HG02852 (cell line): ENCODE measurements at regions not wholly inside any gene's neighbourhood (a gene's known extent, or its start where the extent isn't known, plus 50 kb on each side); places are given as distances from the start of the nearest gene placed in this dataset.
A peak's percentile ranks its signal among the peaks of the same experiment; 100 is the strongest.
"Not testable (repeated sequence)": the region's sequence is repeated elsewhere in the genome, so short reads cannot be mapped to it uniquely, and the experiment has no call there.

Experiments
- ATAC-seq: cut with Tn5 transposase; IDR thresholded peaks from one replicate; pipeline ENCODE4 v1.9.1; 2021; ENCODE audit warnings: mild to moderate bottlenecking, moderate library complexity; ENCODE audit not compliant: unreplicated experiment

GRCh38 chr7:113267885-113268284 lies 149.5 kb upstream of the SMIM30 start:
- no peak for ATAC-seq

GRCh38 chr7:113267271-113267670 lies 148.9 kb upstream of the SMIM30 start:
- peak; percentile 85 for ATAC-seq

DNA sequence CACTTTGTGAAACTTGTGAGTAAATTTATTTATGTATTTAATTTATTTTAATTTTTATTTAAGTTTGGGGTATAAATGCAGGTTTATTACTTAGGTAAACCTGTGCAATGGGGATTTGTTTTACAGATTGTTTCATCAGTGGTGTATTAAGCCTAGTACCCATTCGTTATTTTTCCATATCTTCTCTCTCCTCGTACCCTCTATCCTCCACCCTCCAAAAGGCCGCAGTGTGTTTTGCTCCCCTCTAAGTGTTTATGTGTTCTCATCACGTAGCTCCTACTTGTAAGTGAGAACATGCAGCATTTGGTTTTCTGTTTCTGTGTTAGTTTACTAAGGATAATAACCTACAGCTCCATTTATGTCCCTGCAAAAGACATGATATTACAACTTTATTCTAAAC lies 145.4 kb upstream of the SMIM30 start:
- no peak for ATAC-seq

DNA sequence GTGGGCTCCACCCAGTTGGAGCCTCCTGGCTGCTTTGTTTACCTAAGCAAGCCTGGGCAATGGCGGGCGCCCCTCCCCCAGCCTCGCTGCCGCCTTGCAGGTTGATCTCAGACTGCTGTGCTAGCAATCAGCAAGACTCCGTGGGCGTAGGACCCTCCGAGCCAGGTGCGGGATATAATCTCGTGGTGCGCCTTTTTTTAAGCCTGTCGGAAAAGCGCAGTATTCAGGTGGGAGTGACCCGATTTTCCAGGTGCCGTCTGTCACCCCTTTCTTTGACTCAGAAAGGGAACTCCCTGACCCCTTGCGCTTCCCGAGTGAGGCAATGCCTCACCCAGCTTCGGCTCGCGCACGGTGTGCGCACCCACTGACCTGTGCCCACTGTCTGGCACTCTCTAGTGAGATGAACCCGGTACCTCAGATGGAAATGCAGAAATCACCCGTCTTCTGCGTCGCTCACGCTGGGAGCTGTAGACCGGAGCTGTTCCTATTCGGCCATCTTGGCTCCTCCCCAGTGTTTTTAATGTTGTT lies 144.9 kb upstream of the SMIM30 start:
- not testable (repeated sequence) for ATAC-seq

DNA sequence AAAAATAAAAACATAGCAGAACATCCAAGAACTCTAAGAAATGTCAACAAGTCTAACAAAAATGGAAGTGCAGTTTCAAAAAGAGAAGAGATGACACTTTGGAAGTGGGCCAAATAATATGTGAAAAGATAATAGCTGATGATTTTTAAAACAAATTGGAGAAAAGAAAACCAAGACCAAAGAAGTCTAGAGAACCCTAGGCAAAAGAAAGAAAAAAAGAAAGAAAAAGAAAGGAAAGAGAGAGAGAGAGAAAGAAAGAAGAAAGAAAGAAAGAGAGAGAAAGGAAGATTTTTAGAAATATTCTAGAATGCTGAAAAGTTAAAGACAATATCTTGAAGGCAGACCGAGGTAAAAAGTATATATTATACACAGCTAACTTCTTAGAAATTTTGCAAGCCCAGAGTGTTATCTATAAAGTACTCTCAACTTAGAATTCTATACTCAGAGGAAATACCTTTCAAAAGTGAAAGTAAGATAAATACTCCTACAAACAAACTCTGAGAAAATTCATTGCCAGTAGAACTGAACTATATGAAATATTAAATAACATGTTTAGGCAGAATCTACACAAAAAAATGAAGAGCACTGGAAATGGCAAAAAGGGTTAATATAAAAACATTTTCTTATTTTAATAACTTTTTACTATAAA lies 138.7 kb upstream of the SMIM30 start:
- ATAC-seq = no peak

- ATAC-seq = no peak
Observed at GRCh38 chr7:113247198-113247597, 128.8 kb upstream of the SMIM30 start.

- no peak for ATAC-seq
Observed at GRCh38 chr7:113246738-113247137, 128.4 kb upstream of the SMIM30 start.

DNA sequence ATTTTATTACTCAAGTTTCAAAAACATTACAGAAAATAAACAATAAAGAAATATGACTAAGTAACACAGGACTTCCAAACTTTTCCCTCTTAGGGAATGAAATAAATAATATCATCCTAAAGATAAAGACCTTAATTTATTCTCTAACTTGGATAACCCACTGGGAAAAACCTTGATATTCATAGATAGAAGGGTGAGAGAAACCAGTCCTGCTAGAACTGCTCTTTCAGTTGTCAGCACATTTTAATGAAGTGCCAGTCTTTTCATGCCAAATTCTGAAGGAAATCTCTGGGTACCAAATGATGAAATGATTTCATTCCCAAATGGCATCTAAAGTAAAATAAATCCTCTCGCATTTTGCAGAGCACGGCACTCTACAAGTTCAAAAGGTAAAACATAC lies 114.5 kb upstream of the SMIM30 start:
- ATAC-seq = no peak

- no peak for ATAC-seq
Observed at GRCh38 chr7:113230691-113231090, 112.3 kb upstream of the SMIM30 start.

DNA sequence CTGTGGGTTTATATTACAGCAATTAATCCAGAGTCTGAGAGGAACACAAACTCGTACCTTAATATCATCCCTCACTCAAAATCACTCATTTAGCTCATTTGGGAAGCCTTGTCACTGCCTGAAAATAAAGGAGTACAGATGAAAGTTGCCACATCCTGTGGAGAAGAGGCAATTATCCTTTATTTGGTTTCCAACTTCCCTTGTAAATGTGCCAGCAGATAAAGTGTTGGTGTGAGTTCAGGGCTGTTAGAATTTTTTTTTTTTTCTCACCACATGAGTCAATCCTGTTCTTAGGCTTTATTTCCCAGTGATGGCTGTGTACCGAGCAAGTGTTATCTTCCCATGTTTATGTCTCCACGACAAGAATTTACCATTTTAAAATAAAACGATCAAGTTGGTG lies 99.0 kb upstream of the SMIM30 start:
- ATAC-seq = no peak

GRCh38 chr7:113216038-113216437 lies 97.7 kb upstream of the SMIM30 start:
- no peak for ATAC-seq

DNA sequence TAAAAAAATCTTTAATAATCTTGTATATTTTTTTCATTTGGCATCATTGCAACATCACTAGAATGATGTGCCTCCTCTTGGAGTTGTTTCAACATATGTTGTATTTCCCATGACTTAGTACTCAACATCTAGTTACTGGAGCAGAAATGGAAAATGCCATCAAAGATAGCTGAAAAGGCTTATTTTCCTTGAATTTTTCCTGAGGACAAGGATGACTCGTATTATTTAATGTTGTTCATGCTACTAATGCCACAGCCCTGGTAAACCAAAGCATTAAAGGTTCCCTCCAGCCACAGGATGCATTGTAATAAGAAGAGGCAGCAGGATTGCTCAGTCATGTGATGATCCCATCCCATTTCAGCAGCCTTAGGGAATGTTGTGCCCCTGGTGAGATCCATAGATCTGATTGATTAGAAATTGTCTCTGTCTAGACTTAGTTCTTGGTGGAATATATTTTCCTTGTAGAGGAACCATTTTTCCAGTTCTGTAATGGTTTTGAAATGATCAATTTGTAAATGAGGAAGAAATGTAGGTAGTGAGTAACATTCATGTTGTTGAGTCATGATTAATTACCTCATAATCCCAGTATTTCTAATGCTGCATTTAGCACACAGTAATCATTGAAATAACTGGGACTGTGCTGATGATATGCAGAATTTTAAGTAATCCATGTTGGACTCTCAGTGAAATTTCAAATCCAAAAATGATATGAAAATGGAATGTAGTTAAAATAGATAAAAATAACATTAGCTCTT lies 91.3 kb upstream of the SMIM30 start:
- ATAC-seq = no peak

GRCh38 chr7:113207931-113208330 lies 89.6 kb upstream of the SMIM30 start:
- ATAC-seq = no peak

DNA sequence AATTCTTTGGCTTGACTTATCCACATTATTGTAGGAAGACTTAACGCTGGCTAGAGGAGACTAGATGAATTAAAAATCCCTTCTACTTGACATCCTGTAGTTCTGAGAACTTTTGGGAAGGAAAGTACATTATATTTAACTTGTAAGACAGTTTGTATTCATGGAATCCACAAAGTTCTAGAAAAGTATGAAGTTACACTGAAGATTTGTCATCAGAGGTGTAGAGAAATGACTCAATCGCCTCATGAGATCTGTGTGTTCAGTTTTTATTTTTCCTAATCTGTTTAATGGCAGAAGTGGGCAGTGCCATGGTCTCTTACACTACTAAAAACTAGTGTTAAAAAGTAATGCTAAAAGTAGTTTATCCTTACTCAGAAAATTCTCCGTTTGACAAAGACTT lies 89.1 kb upstream of the SMIM30 start:
- ATAC-seq = no peak

- no peak for ATAC-seq
Observed at GRCh38 chr7:113204415-113204814, 86.1 kb upstream of the SMIM30 start.

GRCh38 chr7:113202284-113202683 lies 83.9 kb upstream of the SMIM30 start:
- ATAC-seq = no peak

- no peak for ATAC-seq
Observed at GRCh38 chr7:113200281-113200680, 81.9 kb upstream of the SMIM30 start.

DNA sequence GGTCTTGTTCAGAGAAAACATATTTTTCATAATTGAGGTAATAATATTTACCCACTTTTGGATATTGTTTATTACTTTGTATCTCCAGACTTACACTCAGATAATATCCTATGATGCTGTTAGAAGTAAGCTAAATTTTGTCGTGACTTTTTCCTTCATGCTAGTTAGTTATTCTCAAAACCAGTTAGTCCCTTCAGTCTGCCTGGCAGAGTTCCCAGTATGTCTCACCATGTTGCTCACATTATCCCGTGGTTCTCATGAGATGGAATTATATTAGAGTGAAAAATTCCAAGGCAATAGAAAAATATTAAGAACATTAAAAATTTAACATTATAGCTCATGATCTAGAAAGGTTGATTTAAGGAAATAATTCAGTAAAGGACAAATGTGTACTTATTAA lies 81.5 kb upstream of the SMIM30 start:
- ATAC-seq = no peak

- no peak for ATAC-seq
Observed at GRCh38 chr7:113199136-113199535, 80.8 kb upstream of the SMIM30 start.

- no peak for ATAC-seq
Observed at GRCh38 chr7:113198226-113198625, 79.9 kb upstream of the SMIM30 start.

- ATAC-seq = no peak
Observed at GRCh38 chr7:113197274-113197673, 78.9 kb upstream of the SMIM30 start.

DNA sequence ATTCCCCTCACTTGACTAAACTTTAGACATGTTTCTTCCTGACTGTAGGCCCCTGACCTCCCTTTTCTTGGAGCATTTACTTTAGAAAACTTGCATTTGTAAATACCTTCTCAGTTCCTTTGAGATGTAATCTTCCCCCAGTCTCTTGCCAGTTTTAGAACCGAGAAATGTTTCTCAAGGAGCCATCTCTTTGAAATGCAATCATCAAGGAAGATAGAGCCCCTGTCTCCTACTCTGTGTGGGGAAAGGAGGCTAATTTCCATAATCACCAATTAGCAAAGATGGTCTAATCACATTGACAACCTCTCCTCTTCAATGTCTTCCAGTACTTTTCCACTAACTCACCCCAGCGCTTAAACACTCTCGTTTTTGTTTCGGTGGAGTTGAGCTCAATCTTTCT lies 70.0 kb upstream of the SMIM30 start:
- no peak for ATAC-seq
